ENCODE measurements at regions not wholly inside any gene's neighbourhood (a gene's known extent, or its start where the extent isn't known, plus 50 kb on each side); places are given as distances from the start of the nearest gene placed in this dataset.

DNA sequence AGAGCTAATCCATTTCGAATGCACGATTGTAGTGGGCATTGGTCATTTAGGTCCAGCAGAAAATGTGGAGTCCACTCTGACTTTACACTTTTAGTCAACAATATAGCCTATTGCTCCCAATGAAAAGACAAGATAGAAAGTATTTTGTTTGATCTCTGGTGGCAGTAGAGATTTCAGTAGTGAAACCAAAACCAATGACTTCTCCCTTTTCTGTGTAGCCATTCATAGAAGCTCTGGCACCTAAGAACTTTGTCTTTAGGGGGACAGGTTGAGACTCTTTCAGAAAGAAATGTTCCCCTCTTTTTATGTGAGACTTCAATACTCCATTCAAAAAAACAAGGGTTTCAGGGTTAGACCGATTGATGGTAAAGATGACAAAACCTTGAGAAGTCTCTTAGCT lies 510.8 kb upstream of the POU3F2 start:
- TF ChIP-seq, protein P1, sequence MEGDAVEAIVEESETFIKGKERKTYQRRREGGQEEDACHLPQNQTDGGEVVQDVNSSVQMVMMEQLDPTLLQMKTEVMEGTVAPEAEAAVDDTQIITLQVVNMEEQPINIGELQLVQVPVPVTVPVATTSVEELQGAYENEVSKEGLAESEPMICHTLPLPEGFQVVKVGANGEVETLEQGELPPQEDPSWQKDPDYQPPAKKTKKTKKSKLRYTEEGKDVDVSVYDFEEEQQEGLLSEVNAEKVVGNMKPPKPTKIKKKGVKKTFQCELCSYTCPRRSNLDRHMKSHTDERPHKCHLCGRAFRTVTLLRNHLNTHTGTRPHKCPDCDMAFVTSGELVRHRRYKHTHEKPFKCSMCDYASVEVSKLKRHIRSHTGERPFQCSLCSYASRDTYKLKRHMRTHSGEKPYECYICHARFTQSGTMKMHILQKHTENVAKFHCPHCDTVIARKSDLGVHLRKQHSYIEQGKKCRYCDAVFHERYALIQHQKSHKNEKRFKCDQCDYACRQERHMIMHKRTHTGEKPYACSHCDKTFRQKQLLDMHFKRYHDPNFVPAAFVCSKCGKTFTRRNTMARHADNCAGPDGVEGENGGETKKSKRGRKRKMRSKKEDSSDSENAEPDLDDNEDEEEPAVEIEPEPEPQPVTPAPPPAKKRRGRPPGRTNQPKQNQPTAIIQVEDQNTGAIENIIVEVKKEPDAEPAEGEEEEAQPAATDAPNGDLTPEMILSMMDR (IDR thresholded peaks at IDR 0.05; ENCODE audit: insufficient read depth, missing control alignments), result no peak
- DNase-seq (ENCODE audit: insufficient read length, low spot score) (no peak), FAIRE-seq (no peak)

DNA sequence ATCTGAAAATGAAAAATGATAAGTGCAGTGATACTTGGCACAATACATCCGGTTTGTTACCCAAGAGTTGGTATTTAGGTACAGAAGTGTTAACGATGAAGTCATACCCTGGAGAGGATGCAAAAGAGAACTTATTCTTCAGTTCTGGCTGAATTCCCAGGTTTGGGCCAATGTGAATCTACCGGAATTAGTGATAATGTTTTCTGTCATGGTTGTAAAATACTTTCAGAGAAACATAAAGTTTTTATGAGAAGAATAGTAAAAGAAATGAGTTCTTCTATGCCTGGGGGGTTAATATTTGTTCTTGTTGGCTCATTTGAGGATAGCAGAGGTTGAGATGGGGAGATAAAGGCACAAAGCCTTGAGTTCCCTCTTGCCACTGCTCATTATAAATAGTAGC lies 509.9 kb upstream of the POU3F2 start:
- no peak for DNase-seq (ENCODE audit: insufficient read length, low spot score)
- TF ChIP-seq, protein P1 (IDR thresholded peaks at IDR 0.05; ENCODE audit: insufficient read depth, missing control alignments), result no peak
- FAIRE-seq, result no peak

DNA sequence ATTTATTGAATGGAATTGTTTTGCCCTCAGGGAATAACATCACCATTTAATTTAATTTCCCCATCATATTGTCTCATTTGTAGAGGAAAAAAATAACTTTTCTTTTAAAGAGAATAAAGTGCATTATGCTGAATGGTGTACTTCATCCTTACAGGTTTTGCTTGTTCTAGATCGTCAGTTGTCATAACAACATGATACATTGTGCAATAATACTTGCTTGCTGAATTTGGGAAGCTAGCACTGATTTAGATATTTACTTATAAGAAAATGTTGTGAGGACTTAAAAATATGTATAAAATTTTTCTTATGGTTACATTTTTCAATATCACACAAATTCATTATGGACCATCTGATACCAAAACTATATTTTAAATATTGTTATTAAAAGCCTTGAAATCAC lies 509.0 kb upstream of the POU3F2 start:
- DNase-seq (ENCODE audit: insufficient read length, low spot score) (no peak), FAIRE-seq (no peak)
- TF ChIP-seq, protein P1 (IDR thresholded peaks at IDR 0.05; ENCODE audit: insufficient read depth, missing control alignments), result no peak

DNA sequence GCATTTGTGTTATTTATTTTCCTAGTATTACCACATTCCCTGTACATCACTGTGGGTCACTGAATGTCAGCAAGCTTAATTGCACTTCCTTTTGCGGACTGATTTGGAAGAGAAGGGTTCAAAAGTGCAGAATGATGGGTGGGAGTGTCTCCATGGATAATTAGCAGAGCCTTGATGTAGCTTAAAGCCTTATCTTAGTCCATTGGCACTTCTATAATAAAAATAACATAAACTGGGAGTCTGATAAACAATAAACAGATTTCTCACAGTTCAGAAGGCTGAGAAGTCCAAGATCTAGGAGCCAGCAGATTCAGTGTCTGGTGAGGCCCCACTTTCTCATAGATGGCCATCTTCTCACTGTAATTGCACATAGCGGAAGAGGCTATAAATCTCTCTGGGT lies 501.1 kb upstream of the POU3F2 start:
- TF ChIP-seq, protein P1 (IDR thresholded peaks at IDR 0.05; ENCODE audit: insufficient read depth, missing control alignments), result no peak

DNA sequence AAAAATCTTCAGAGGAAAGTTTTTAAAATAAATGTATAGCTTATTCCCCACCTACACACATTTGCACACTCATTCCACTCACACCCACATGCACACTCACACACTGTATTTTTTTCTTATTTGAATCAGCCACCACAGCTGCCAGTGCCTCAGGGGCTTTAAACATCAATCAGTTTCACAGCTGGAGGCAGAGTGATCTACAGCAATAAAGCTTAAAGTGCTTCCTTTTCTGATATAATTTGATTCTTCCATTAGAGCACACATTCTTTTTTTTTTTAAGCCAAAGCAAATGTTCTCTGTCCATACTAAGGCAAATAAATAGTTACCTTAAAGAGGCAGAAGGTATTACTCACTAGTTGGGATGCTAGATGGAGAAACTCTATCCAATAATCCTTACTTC lies 498.8 kb upstream of the POU3F2 start:
- no peak for DNase-seq (ENCODE audit: insufficient read length, low spot score)
- no peak for FAIRE-seq
- TF ChIP-seq, protein P1 (IDR thresholded peaks at IDR 0.05; ENCODE audit: insufficient read depth, missing control alignments), result no peak

More for the DNA sequence above, 501.1 kb upstream of the POU3F2 start:
- DNase-seq (ENCODE audit: insufficient read length, low spot score) (no peak), FAIRE-seq (no peak)

DNA sequence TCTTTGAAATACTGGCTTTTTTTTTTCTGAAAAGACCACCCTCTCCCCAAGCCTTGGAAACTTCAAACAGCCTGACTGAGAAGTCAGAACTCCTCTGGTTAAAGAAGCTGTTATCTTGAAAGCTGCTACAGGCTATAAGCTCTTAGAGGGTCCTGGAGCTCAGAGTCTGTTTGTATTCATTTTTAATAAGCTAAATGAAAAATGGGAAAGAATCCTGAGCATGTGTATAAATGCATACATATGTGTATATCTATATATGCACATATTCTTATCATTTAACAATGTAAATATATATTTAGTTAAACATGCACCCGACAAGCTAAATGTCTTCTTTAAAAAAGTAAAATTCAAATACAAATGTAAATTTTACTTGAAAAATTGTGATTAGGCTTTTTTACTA lies 494.9 kb upstream of the POU3F2 start:
- TF ChIP-seq, protein P1 (IDR thresholded peaks at IDR 0.05; ENCODE audit: insufficient read depth, missing control alignments), result no peak
- no peak for FAIRE-seq
- DNase-seq (ENCODE audit: insufficient read length, low spot score), result no peak

DNA sequence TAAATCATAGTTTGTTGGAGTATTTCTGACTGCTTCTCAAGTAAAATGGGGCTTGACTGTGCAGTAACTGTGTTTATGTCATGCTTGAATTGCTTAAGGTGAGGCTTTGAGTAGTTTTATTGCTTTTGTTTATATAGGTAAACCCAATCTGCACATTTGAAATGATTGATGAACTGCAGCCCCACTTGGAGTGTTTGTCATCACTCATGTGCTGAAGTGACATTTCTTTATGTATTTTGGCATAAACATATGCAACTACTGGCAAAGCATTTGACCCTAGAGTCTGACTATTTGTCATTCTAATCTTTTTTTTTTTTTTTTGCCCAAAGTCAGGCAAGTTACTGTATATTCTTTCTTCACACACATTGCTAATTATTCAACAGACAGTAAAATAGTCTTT lies 491.4 kb upstream of the POU3F2 start:
- TF ChIP-seq, protein P1 (IDR thresholded peaks at IDR 0.05; ENCODE audit: insufficient read depth, missing control alignments), result no peak
- DNase-seq (ENCODE audit: insufficient read length, low spot score) (no peak), FAIRE-seq (no peak)
